ENCODE measurements at regions not wholly inside any gene's neighbourhood (a gene's known extent, or its start where the extent isn't known, plus 50 kb on each side); places are given as distances from the start of the nearest gene placed in this dataset.
"Not testable (repeated sequence)": the region's sequence is repeated elsewhere in the genome, so short reads cannot be mapped to it uniquely, and the experiment has no call there.

GRCh38 chr7:9030976-9031375, 597.6 kb downstream of the NXPH1 start:
- ChIA-PET CTCF (no interaction called here), POLR2A (no interaction called here)
- DNase-seq (ENCODE audit: low read depth, low spot score) = no peak
- H3K4me3 ChIP-seq (ENCODE audit: low read depth, low read length) = no peak overlapping the region
- no peak for TF ChIP-seq CTCF (IDR thresholded peaks at IDR 0.05; ENCODE audit: insufficient read depth, low read length, missing control alignments)

DNA sequence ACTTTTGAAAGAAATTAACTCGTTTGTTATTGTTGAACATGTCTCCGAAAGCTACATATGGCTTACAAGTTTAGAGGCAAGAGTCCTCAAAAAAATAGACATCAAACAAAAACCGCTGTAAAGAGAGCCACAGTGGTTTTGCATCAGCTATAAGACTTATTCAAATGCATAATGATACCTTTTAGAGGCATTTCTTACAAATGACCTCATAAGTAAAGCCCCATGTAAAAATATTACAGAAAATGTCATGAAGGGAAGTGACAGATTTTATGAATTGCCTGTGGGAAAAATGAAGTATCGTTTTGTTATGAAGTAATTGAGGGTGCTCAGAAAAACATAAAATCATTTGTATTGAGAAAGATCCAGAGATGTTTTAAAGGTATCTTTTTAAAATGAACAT, 598.0 kb downstream of the NXPH1 start:
- ChIA-PET POLR2A (no interaction called here), CTCF (no interaction called here)
- TF ChIP-seq CTCF (IDR thresholded peaks at IDR 0.05; ENCODE audit: insufficient read depth, low read length, missing control alignments) = no peak
- no peak for DNase-seq (ENCODE audit: low read depth, low spot score)
- H3K4me3 ChIP-seq (ENCODE audit: low read depth, low read length) = no peak overlapping the region

DNA sequence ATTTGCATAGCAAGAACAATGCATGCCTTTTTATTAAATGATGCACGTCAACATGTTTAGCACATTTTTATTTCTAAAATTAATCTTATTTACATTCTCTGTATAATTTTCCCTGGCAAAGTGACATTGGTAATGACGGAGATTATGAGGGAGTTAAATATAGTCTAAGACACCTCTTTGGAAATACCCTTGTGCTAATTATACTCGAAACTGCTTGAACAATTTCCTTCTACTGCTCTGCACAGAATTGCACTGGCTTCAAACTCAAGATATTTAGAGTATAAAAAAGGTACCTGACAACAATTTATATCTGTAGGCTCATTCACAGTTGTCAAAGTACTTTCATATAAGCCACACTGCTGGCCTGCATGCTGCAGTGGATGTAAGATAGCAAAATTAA, 602.7 kb downstream of the NXPH1 start:
- ChIA-PET POLR2A (no interaction called here), CTCF (no interaction called here)
- DNase-seq (ENCODE audit: low read depth, low spot score) = no peak
- H3K4me3 ChIP-seq (ENCODE audit: low read depth, low read length) = no peak overlapping the region
- TF ChIP-seq CTCF (IDR thresholded peaks at IDR 0.05; ENCODE audit: insufficient read depth, low read length, missing control alignments) = no peak

DNA sequence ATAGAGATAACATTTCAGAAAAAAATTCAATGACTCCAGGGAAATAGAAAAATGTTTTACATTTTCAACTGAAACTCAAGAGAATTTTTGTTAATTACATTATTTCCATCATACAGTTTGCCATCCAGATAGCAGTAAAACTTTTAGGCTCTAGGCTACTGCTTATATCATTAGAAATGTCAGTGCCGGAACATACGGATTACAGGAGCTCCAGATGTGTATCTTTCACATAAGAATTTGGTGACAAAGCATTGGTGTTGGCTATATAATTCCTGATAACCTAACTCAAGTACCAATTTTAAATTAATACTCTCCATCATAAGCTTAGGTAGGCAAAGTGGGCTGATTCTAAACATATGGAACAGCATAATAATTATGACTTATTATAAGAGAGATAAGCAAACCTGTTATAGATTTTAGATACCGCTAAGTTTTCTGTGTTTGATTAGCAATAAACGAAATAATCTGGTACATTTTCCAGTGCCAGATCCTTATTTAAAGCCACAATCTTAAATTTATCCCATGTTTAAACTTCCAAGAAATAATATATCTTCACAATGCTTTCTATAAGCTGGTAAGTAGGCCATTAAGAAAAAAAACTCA, 637.9 kb downstream of the NXPH1 start:
- no peak for TF ChIP-seq CTCF (IDR thresholded peaks at IDR 0.05; ENCODE audit: insufficient read depth, low read length, missing control alignments)
- ChIA-PET POLR2A (no interaction called here), CTCF (no interaction called here)
- no peak overlapping the region for H3K4me3 ChIP-seq (ENCODE audit: low read depth, low read length)
- DNase-seq (ENCODE audit: low read depth, low spot score) = no peak

- H3K4me3 ChIP-seq (ENCODE audit: low read depth, low read length); POLR2A ChIA-PET; CTCF ChIA-PET; DNase-seq (ENCODE audit: low read depth, low spot score): not testable (repeated sequence)
These were observed 642.4 kb downstream of the NXPH1 start for GRCh38 chr7:9075774-9076173.

DNA sequence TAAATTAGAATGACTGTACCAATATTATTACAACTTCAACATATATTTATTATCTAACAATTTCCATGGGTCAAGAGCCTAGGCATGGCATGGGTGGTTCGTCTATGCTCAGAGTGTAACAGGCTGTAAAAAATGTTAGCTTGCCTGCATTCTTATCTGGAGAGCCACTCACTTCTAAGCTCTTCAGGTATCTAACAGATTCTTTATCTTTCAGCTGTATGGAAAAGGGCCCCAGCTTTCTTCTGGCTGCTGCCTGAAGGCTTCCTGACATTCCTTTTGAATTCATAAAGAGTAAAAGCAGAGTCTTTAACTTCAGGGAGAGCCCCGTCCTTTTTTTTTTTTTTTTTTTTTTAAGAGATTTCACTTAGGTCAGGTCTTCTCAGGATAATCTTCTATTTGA, 648.8 kb downstream of the NXPH1 start:
- no peak overlapping the region for H3K4me3 ChIP-seq (ENCODE audit: low read depth, low read length)
- TF ChIP-seq CTCF (IDR thresholded peaks at IDR 0.05; ENCODE audit: insufficient read depth, low read length, missing control alignments) = no peak
- POLR2A ChIA-PET = no interaction called here
- no peak for DNase-seq (ENCODE audit: low read depth, low spot score)
- CTCF ChIA-PET = no interaction called here

DNA sequence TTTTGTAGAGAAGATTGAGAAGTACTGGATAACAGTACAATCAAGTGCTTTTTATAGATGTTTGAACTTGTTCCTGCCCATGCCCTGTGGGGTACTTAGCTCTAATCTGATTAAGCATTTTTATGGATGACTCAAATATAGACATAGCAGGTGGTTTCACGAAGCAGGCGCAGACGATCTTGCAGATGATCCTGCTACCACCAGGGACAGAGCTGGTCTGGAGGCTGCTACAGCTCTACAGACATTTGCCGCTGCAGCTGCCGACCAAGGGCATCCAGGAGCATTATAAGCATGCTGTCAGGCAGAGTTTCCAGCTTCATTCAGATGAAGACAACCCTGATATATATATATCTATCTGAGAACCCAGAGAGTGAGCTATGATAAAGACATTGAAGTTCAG, 650.4 kb downstream of the NXPH1 start:
- CTCF ChIA-PET = no interaction called here
- no peak for DNase-seq (ENCODE audit: low read depth, low spot score)
- POLR2A ChIA-PET = no interaction called here
- H3K4me3 ChIP-seq (ENCODE audit: low read depth, low read length) = no peak overlapping the region
- TF ChIP-seq CTCF (IDR thresholded peaks at IDR 0.05; ENCODE audit: insufficient read depth, low read length, missing control alignments) = no peak

All from AG04449 (cell line).